Adipose tissue (tissue), 3 donors: ENCODE measurements at regions not wholly inside any gene's neighbourhood (a gene's known extent, or its start where the extent isn't known, plus 50 kb on each side); places are given as distances from the start of the nearest gene placed in this dataset.

Experiments
- H3K27ac ChIP-seq: one replicate; pipeline ENCODE4 v1.5.1; 2013; ENCODE audit warnings: low read depth, low read length
- WGBS, 3 donors: extraction: QIAGEN DNeasy Blood & Tissue Kit; methylation state at CpG; one replicate each; pipeline ENCODE4 v1.1.7; 2013; 5-methylcytosine and 5-hydroxymethylcytosine counted together
- donor health status: healthy with polysubstance abuse.
- donor health status: Bipolar disorder and iron deficiency.
- donor health status: healthy.

- H3K27ac ChIP-seq = no peak overlapping the region
- 23 to 70% (median 68%) methylated on average over 4 of the region's 4 CpGs for WGBS, 3 donors
These were observed 549.9 kb downstream of the PLPP3 start for GRCh38 chr1:56029319-56030003.

- H3K27ac ChIP-seq = no peak overlapping the region
- 80 to 92% (median 84%) methylated on average over 1 of the region's 1 CpG for WGBS, 3 donors
These were observed 550.5 kb downstream of the PLPP3 start for GRCh38 chr1:56028911-56029310.

GRCh38 chr1:56028244-56028643 lies 551.1 kb downstream of the PLPP3 start:
- 58 to 76% (median 59%) methylated on average over 1 of the region's 1 CpG for WGBS, 3 donors
- no peak overlapping the region for H3K27ac ChIP-seq

GRCh38 chr1:56025942-56026341 lies 553.4 kb downstream of the PLPP3 start:
- WGBS, 3 donors = 82 to 91% (median 91%) methylated on average over 3 of the region's 3 CpGs
- no peak overlapping the region for H3K27ac ChIP-seq

GRCh38 chr1:56024155-56024554 lies 555.2 kb downstream of the PLPP3 start:
- H3K27ac ChIP-seq = no peak overlapping the region
- WGBS, 3 donors = 85 to 95% (median 91%) methylated on average over 5 of the region's 5 CpGs

GRCh38 chr1:56019922-56020321 lies 559.4 kb downstream of the PLPP3 start:
- 75 to 89% (median 79%) methylated on average over 2 of the region's 2 CpGs for WGBS, 3 donors
- H3K27ac ChIP-seq = no peak overlapping the region

GRCh38 chr1:56019472-56019871 lies 559.9 kb downstream of the PLPP3 start:
- no peak overlapping the region for H3K27ac ChIP-seq

GRCh38 chr1:56017336-56017735 lies 562.0 kb downstream of the PLPP3 start:
- WGBS, 3 donors = 82 to 97% (median 87%) methylated on average over 2 of the region's 2 CpGs
- H3K27ac ChIP-seq = no peak overlapping the region

- H3K27ac ChIP-seq = no peak overlapping the region
- WGBS, 3 donors = 66 to 97% (median 78%) methylated on average over 1 of the region's 1 CpG
These were observed 575.5 kb downstream of the PLPP3 start for GRCh38 chr1:56003846-56004245.

GRCh38 chr1:56002231-56002630 lies 577.1 kb downstream of the PLPP3 start:
- H3K27ac ChIP-seq = no peak overlapping the region
- 75 to 88% (median 87%) methylated on average over 5 of the region's 5 CpGs for WGBS, 3 donors

GRCh38 chr1:56000424-56000823 lies 578.9 kb downstream of the PLPP3 start:
- H3K27ac ChIP-seq = no peak overlapping the region
- 93 to 97% (median 94%) methylated on average over 3 of the region's 3 CpGs for WGBS, 3 donors

- WGBS, 3 donors = 34 to 56% (median 43%) methylated on average over 1 of the region's 1 CpG
- H3K27ac ChIP-seq = no peak overlapping the region
These were observed 581.8 kb downstream of the PLPP3 start for GRCh38 chr1:55997536-55997935.

- 71 to 87% (median 84%) methylated on average over 8 of the region's 8 CpGs for WGBS, 3 donors
These were observed 585.6 kb downstream of the PLPP3 start for GRCh38 chr1:55993646-55994318.

GRCh38 chr1:55990007-55990406 lies 589.4 kb downstream of the PLPP3 start:
- 79 to 91% (median 90%) methylated on average over 3 of the region's 3 CpGs for WGBS, 3 donors
- H3K27ac ChIP-seq = no peak overlapping the region

More at GRCh38 chr1:55993646-55994318, 585.6 kb downstream of the PLPP3 start:
- H3K27ac ChIP-seq = no peak overlapping the region

GRCh38 chr1:55988963-55989452 lies 590.4 kb downstream of the PLPP3 start:
- H3K27ac ChIP-seq = no peak overlapping the region
- WGBS, 3 donors = 71 to 86% (median 85%) methylated on average over 1 of the region's 1 CpG

- WGBS, 3 donors = 43 to 85% (median 48%) methylated on average over 4 of the region's 4 CpGs
- H3K27ac ChIP-seq = no peak overlapping the region
These were observed 591.7 kb downstream of the PLPP3 start for GRCh38 chr1:55987491-55988249.

- 67 to 92% (median 72%) methylated on average over 1 of the region's 1 CpG for WGBS, 3 donors
These were observed 593.4 kb downstream of the PLPP3 start for GRCh38 chr1:55986003-55986402.

GRCh38 chr1:55981010-55981650 lies 598.2 kb downstream of the PLPP3 start:
- 86 to 93% (median 87%) methylated on average over 2 of the region's 2 CpGs for WGBS, 3 donors

More at GRCh38 chr1:55986003-55986402, 593.4 kb downstream of the PLPP3 start:
- no peak overlapping the region for H3K27ac ChIP-seq

GRCh38 chr1:55980582-55980981 lies 598.8 kb downstream of the PLPP3 start:
- WGBS, 3 donors = 52 to 75% (median 70%) methylated on average over 4 of the region's 4 CpGs
- no peak overlapping the region for H3K27ac ChIP-seq

More at GRCh38 chr1:55981010-55981650, 598.2 kb downstream of the PLPP3 start:
- H3K27ac ChIP-seq = no peak overlapping the region
